ENCODE measurements at regions not wholly inside any gene's neighbourhood (a gene's known extent, or its start where the extent isn't known, plus 50 kb on each side); places are given as distances from the start of the nearest gene placed in this dataset.

- TF ChIP-seq POLR2A (IDR thresholded peaks at IDR 0.05), result no peak
- no peak for TF ChIP-seq CTCF (IDR thresholded peaks at IDR 0.05)
Observed at GRCh38 chr15:97525809-97526208, 434.7 kb upstream of the ARRDC4 start.
